ENCODE measurements at regions not wholly inside any gene's neighbourhood (a gene's known extent, or its start where the extent isn't known, plus 50 kb on each side); places are given as distances from the start of the nearest gene placed in this dataset.

DNA sequence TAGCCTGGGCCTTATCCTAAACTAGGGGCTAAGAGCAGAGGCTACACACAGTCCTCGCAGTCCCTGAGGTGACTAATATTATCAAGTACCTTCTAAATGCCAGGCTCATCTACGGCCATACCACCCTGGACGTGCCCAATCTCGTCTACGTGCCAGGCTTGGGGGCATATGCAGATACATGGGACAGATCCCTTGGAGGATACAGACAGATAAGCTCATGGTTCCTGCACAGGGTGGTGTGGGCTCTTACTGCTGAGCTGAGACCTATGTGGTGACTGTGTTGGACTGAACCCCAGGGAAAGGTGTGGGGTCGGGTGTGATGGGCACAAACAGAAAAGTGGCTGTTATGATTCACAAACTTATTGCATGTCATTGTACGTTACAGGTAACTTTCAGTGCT lies 268.4 kb upstream of the NEBL start:
- H3K4me2 ChIP-seq (ENCODE audit: insufficient read depth, low read length), result no peak overlapping the region
- no peak overlapping the region for H3K4me3 ChIP-seq (ENCODE audit: low read depth in 1 of 2, low read length in 2 of 2)
- H2AFZ ChIP-seq (ENCODE audit: low read depth, low read length), result no peak overlapping the region
- H3K27me3 ChIP-seq (ENCODE audit: insufficient read depth, low read length, poor library complexity), result no peaks in the 10 kb centered on the region
- H3K4me1 ChIP-seq (ENCODE audit: insufficient read depth, low read length), result no peaks in the 10 kb centered on the region
- no peaks in the 10 kb centered on the region for H3K79me2 ChIP-seq (ENCODE audit: insufficient read depth, low read length)
- ATAC-seq (ENCODE audit: insufficient read depth, low read depth), result no peak
- DNase-seq, result no peak
- H3K9me3 ChIP-seq (ENCODE audit: insufficient read depth, low read length, severe bottlenecking), result no peaks in the 10 kb centered on the region
- H3K27ac ChIP-seq (ENCODE audit: low read length), result no peak overlapping the region
- TF ChIP-seq CTCF (IDR thresholded peaks at IDR 0.05; ENCODE audit: borderline replicate concordance, extremely low read depth, low read length, poor library complexity, severe bottlenecking), result no peak
- TF ChIP-seq EZH2 (IDR thresholded peaks at IDR 0.05; ENCODE audit: borderline replicate concordance, low read depth, low read length, severe bottlenecking), result no peak
- no peaks in the 10 kb centered on the region for H4K20me1 ChIP-seq (ENCODE audit: insufficient read depth, low read length)
- H3K36me3 ChIP-seq (ENCODE audit: insufficient read depth, low read length), result no peaks in the 10 kb centered on the region
- H3K9ac ChIP-seq (ENCODE audit: low read depth, low read length), result no peak overlapping the region

DNA sequence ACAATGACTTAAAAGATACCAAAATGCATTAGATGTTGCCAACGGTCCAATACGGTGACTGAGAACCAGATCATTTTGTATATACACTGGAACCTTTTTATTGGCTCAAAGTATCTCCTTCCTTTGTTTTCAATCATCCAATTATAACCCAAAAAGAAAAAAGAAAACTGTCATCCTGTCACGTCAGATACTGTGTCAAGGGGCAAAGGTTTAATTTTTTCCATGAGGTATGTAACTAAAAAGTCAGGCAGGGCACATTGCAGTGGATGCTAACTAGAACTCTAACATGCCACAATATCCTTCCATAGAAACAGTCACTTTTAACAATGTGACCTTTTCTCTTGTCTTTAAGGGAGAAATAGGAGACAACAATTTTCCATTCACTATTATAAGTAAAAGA lies 267.6 kb upstream of the NEBL start:
- no peaks in the 10 kb centered on the region for H3K4me1 ChIP-seq (ENCODE audit: insufficient read depth, low read length)
- no peaks in the 10 kb centered on the region for H3K36me3 ChIP-seq (ENCODE audit: insufficient read depth, low read length)
- H3K4me3 ChIP-seq (ENCODE audit: low read depth in 1 of 2, low read length in 2 of 2), result no peak overlapping the region
- H3K9me3 ChIP-seq (ENCODE audit: insufficient read depth, low read length, severe bottlenecking), result no peaks in the 10 kb centered on the region
- ATAC-seq (ENCODE audit: insufficient read depth, low read depth) (no peak), DNase-seq (no peak)
- TF ChIP-seq CTCF (IDR thresholded peaks at IDR 0.05; ENCODE audit: borderline replicate concordance, extremely low read depth, low read length, poor library complexity, severe bottlenecking) (no peak), EZH2 (IDR thresholded peaks at IDR 0.05; ENCODE audit: borderline replicate concordance, low read depth, low read length, severe bottlenecking) (no peak)
- no peaks in the 10 kb centered on the region for H4K20me1 ChIP-seq (ENCODE audit: insufficient read depth, low read length)
- H2AFZ ChIP-seq (ENCODE audit: low read depth, low read length), result no peak overlapping the region
- H3K27ac ChIP-seq (ENCODE audit: low read length), result no peak overlapping the region
- no peak overlapping the region for H3K9ac ChIP-seq (ENCODE audit: low read depth, low read length)
- H3K79me2 ChIP-seq (ENCODE audit: insufficient read depth, low read length), result no peaks in the 10 kb centered on the region
- no peak overlapping the region for H3K4me2 ChIP-seq (ENCODE audit: insufficient read depth, low read length)
- no peaks in the 10 kb centered on the region for H3K27me3 ChIP-seq (ENCODE audit: insufficient read depth, low read length, poor library complexity)

DNA sequence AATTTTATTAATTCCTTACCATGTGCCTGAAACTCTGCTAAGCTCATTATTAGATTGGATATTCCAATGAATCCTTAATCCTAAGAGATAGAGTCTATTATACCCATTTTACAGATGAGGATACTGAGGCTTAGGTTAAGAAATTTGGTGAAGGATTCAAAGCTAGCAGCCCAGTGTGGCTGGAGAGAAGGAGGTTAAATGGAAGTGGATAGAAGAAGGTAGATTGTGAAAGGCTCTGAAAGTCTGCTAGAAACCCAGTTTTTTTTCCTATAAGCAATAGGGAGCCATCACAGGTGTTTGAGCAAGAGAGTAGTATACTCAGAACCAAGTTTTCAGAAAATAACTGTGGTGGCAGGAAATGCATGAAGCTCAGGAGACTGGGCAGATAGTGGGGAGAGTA lies 265.8 kb upstream of the NEBL start:
- ATAC-seq (ENCODE audit: insufficient read depth, low read depth), result no peak
- no peaks in the 10 kb centered on the region for H3K27me3 ChIP-seq (ENCODE audit: insufficient read depth, low read length, poor library complexity)
- H3K9me3 ChIP-seq (ENCODE audit: insufficient read depth, low read length, severe bottlenecking), result no peaks in the 10 kb centered on the region
- no peak overlapping the region for H2AFZ ChIP-seq (ENCODE audit: low read depth, low read length)
- no peak overlapping the region for H3K4me3 ChIP-seq (ENCODE audit: low read depth in 1 of 2, low read length in 2 of 2)
- no peak for TF ChIP-seq EZH2 (IDR thresholded peaks at IDR 0.05; ENCODE audit: borderline replicate concordance, low read depth, low read length, severe bottlenecking)
- no peak for TF ChIP-seq CTCF (IDR thresholded peaks at IDR 0.05; ENCODE audit: borderline replicate concordance, extremely low read depth, low read length, poor library complexity, severe bottlenecking)
- no peak for DNase-seq
- H3K4me2 ChIP-seq (ENCODE audit: insufficient read depth, low read length), result no peak overlapping the region
- no peaks in the 10 kb centered on the region for H4K20me1 ChIP-seq (ENCODE audit: insufficient read depth, low read length)
- no peaks in the 10 kb centered on the region for H3K36me3 ChIP-seq (ENCODE audit: insufficient read depth, low read length)
- no peak overlapping the region for H3K27ac ChIP-seq (ENCODE audit: low read length)
- H3K79me2 ChIP-seq (ENCODE audit: insufficient read depth, low read length), result no peaks in the 10 kb centered on the region
- H3K9ac ChIP-seq (ENCODE audit: low read depth, low read length), result no peak overlapping the region
- H3K4me1 ChIP-seq (ENCODE audit: insufficient read depth, low read length), result no peaks in the 10 kb centered on the region

GRCh38 chr10:21161647-21162046 lies 264.5 kb upstream of the NEBL start:
- H3K9ac ChIP-seq (ENCODE audit: low read depth, low read length), result no peak overlapping the region
- no peak overlapping the region for H3K4me2 ChIP-seq (ENCODE audit: insufficient read depth, low read length)
- DNase-seq (no peak), ATAC-seq (ENCODE audit: insufficient read depth, low read depth) (no peak)
- H4K20me1 ChIP-seq (ENCODE audit: insufficient read depth, low read length), result no peaks in the 10 kb centered on the region
- H3K27me3 ChIP-seq (ENCODE audit: insufficient read depth, low read length, poor library complexity), result no peaks in the 10 kb centered on the region
- H3K36me3 ChIP-seq (ENCODE audit: insufficient read depth, low read length), result no peaks in the 10 kb centered on the region
- TF ChIP-seq CTCF (IDR thresholded peaks at IDR 0.05; ENCODE audit: borderline replicate concordance, extremely low read depth, low read length, poor library complexity, severe bottlenecking), result no peak
- TF ChIP-seq EZH2 (IDR thresholded peaks at IDR 0.05; ENCODE audit: borderline replicate concordance, low read depth, low read length, severe bottlenecking), result no peak
- H2AFZ ChIP-seq (ENCODE audit: low read depth, low read length), result no peak overlapping the region
- H3K9me3 ChIP-seq (ENCODE audit: insufficient read depth, low read length, severe bottlenecking), result no peaks in the 10 kb centered on the region
- H3K4me1 ChIP-seq (ENCODE audit: insufficient read depth, low read length), result no peaks in the 10 kb centered on the region
- H3K79me2 ChIP-seq (ENCODE audit: insufficient read depth, low read length), result no peaks in the 10 kb centered on the region
- no peak overlapping the region for H3K4me3 ChIP-seq (ENCODE audit: low read depth in 1 of 2, low read length in 2 of 2)
- no peak overlapping the region for H3K27ac ChIP-seq (ENCODE audit: low read length)

Data from DND-41 (cell line).